K562 (cell line): ENCODE measurements at regions not wholly inside any gene's neighbourhood (a gene's known extent, or its start where the extent isn't known, plus 50 kb on each side); places are given as distances from the start of the nearest gene placed in this dataset.

Source experiments
- ATAC-seq: fragments of 200-7000 bp; cut with Tn5 transposase; 3 replicates; pipeline ENCODE4 v1.9.1; 2020; ENCODE audit warnings: moderate library complexity
- BruUV-seq: library from RNA; stranded (reverse); fragments of 400-500 nt; replicated peaks from 2 replicates; lab custom pipeline; 2021; lab: Mats Ljungman, UMichigan
- CTCF ChIA-PET: fragments of 300-600 bp; formaldehyde crosslinking; extraction: SDS; loops from one replicate; lab custom pipeline; 2021; ENCODE audit warnings: low intra/inter-chr PET ratio; lab: Yijun Ruan, JAX
- POLR2A ChIA-PET: fragments of 300-600, 350-650 bp; sonication (Branson Sonifier 250); formaldehyde crosslinking; extraction: SDS; loops from one replicate; lab custom pipeline; 2021; ENCODE audit warnings: antibody characterized with exemption, inconsistent platforms; lab: Yijun Ruan, JAX
- DNase-seq, 4 experiments: peaks; one replicate each; pipeline versions ENCODE4 v3.0.0 to v3.0.0-alpha.2; 2011 to 2018; ENCODE audit warnings: low spot score in 3 of 4, mixed read lengths in 3 of 4; ENCODE audit errors: extremely low read depth in 1 of 4
- FAIRE-seq: peaks from 2 replicates; lab custom pipeline; 2011; peaks lifted over from hg19 to GRCh38; lab: Jason Lieb, UNC
- H2AFZ ChIP-seq: 2 replicates; pipeline ENCODE4 v1.6.0; 2011; ENCODE audit warnings: low read depth, low read length, control low read depth, inconsistent platforms
- H3K27ac ChIP-seq: fragments of 200-600 bp; 3 replicates; pipeline ENCODE4 v1.8.0; 2011; ENCODE audit warnings: low read depth, mild to moderate bottlenecking, control low read depth, inconsistent platforms, low read length, moderate library complexity, mixed read lengths; ENCODE audit errors: extremely low read depth
- H3K27me3 ChIP-seq, 2 experiments: fragments of 300-600 bp in 1 of 2; 2 replicates in 1 of 2; 3 replicates in 1 of 2; pipeline versions ENCODE4 v1.6.0 to v1.8.0; 2011; ENCODE audit warnings: inconsistent platforms in 2 of 2, low read length in 2 of 2, mild to moderate bottlenecking in 1 of 2, mixed read lengths in 1 of 2, moderate library complexity in 1 of 2; ENCODE audit not compliant: control insufficient read depth in 2 of 2, insufficient read depth in 2 of 2
- H3K36me3 ChIP-seq: fragments of 300-600 bp; 3 replicates; pipeline ENCODE4 v1.8.0; 2011; ENCODE audit warnings: mild to moderate bottlenecking, low read length, inconsistent platforms; ENCODE audit not compliant: control insufficient read depth, insufficient read depth
- H3K4me1 ChIP-seq, 2 experiments: fragments of 200-600 bp in 1 of 2; replicated peaks in 1 of 2; 2 replicates in 1 of 2; 3 replicates in 1 of 2; pipeline versions ENCODE4 v1.5.1 to v1.8.0; 2011; ENCODE audit warnings: inconsistent platforms in 2 of 2, low read length in 2 of 2, mild to moderate bottlenecking in 1 of 2, mixed read lengths in 1 of 2, moderate library complexity in 1 of 2; ENCODE audit not compliant: control insufficient read depth in 2 of 2, insufficient read depth in 2 of 2
- H3K4me2 ChIP-seq: 2 replicates; pipeline ENCODE4 v1.6.1; 2011; ENCODE audit warnings: low read length, control low read depth, inconsistent platforms, mixed read lengths; ENCODE audit not compliant: insufficient read depth
- H3K4me3 ChIP-seq: fragments of 200-600 bp; sonication (generic), shearing (Covaris generic); 2 replicates; pipeline ENCODE4 v1.5.1; 2016; ENCODE audit warnings: control low read depth, inconsistent platforms
- H3K79me2 ChIP-seq: fragments of 200-600 bp; 3 replicates; pipeline ENCODE4 v1.8.0; 2011; ENCODE audit warnings: low read length, inconsistent platforms; ENCODE audit not compliant: control insufficient read depth, insufficient read depth
- H3K9ac ChIP-seq, 2 experiments: 2 replicates each; pipeline versions ENCODE4 v1.6.0 to v1.6.1; 2011; ENCODE audit warnings: low read depth in 2 of 2, low read length in 2 of 2, control low read depth in 1 of 2, inconsistent platforms in 1 of 2, mild to moderate bottlenecking in 1 of 2, mixed read lengths in 1 of 2; ENCODE audit not compliant: insufficient read depth in 1 of 2
- H3K9me1 ChIP-seq: one replicate; pipeline ENCODE4 v1.6.0; 2011; ENCODE audit warnings: inconsistent platforms, mild to moderate bottlenecking, low read length, moderate library complexity; ENCODE audit not compliant: control insufficient read depth, insufficient read depth
- H3K9me3 ChIP-seq: replicated peaks from 2 replicates; pipeline ENCODE4 v1.5.1; 2011; ENCODE audit warnings: low read depth, low read length, inconsistent platforms; ENCODE audit not compliant: control insufficient read depth, insufficient read depth
- H4K20me1 ChIP-seq: replicated peaks from 2 replicates; pipeline ENCODE4 v1.6.1; 2011; ENCODE audit warnings: low read length, inconsistent platforms, mixed read lengths; ENCODE audit not compliant: control insufficient read depth, insufficient read depth
- CBX3 ChIP-seq, 2 experiments: IDR thresholded peaks; 1 replicate in 1 of 2; 2 replicates in 1 of 2; pipeline ENCODE4 v1.6.1; 2012; ENCODE audit warnings: inconsistent platforms in 2 of 2, low read length in 2 of 2, borderline replicate concordance in 1 of 2, control low read depth in 1 of 2
- ETV6 ChIP-seq, 3 experiments: fragments of 150-350 bp in 1 of 3; sonication (generic) in 1 of 3; formaldehyde crosslinking in 1 of 3; IDR thresholded peaks; 2 replicates each; pipeline versions ENCODE4 v1.6.1 to v1.8.0; 2014 to 2022; ENCODE audit warnings: borderline replicate concordance in 2 of 3, low read depth in 2 of 3, antibody characterized with exemption in 1 of 3, low read length in 1 of 3, mild to moderate bottlenecking in 1 of 3, missing genetic modification reagents in 1 of 3
- FOXK1 ChIP-seq: sonication (generic); formaldehyde crosslinking; IDR thresholded peaks from 2 replicates; pipeline ENCODE4 v1.8.0; 2022; ENCODE audit warnings: missing genetic modification reagents, mild to moderate bottlenecking, borderline replicate concordance
- FOXP1 ChIP-seq: sonication (generic); formaldehyde crosslinking; IDR thresholded peaks from 2 replicates; pipeline ENCODE4 v1.8.0; 2022; ENCODE audit warnings: mild to moderate bottlenecking, missing genetic modification reagents
- HDAC6 ChIP-seq: IDR thresholded peaks from 2 replicates; pipeline ENCODE4 v1.6.1; 2012; ENCODE audit warnings: low read depth, mild to moderate bottlenecking, control low read depth, inconsistent platforms, low read length, moderate library complexity
- MYNN ChIP-seq, 2 experiments: sonication (generic); formaldehyde crosslinking in 1 of 2; IDR thresholded peaks; 2 replicates each; pipeline versions ENCODE4 v1.5.0 to v1.6.1; 2016 to 2020; ENCODE audit warnings: antibody characterized with exemption in 1 of 2, missing genetic modification reagents in 1 of 2
- TEAD1 ChIP-seq, 2 experiments: fragments of 450-650 bp in 1 of 2; sonication (generic) in 1 of 2; formaldehyde crosslinking; IDR thresholded peaks; 2 replicates each; pipeline versions ENCODE4 v1.4.0 to v1.8.0; 2020 to 2022; ENCODE audit warnings: mild to moderate bottlenecking in 2 of 2, missing genetic modification reagents in 1 of 2
- WGBS: fragments of 100-300 bp; shearing (Covaris generic); methylation state at CpG from one replicate; pipeline ENCODE4 v1.1.6; 2016; ENCODE audit warnings: low coverage, mixed read lengths; ENCODE audit not compliant: insufficient coverage; ENCODE audit errors: missing lambda C conversion rate; 5-methylcytosine and 5-hydroxymethylcytosine counted together
- in situ Hi-C: fragments of 300-500 bp; cut with MboI; formaldehyde crosslinking; loops from 4 replicates; pipeline ENCODE4 v1.15.0; 2018; ENCODE audit warnings: inconsistent platforms, mixed read lengths
- intact Hi-C: fragments of 100-400 bp; cut with micrococcal nuclease; formaldehyde crosslinking; loops from 2 replicates; pipeline ENCODE4 v1.14.2; 2022

GRCh38 chr2:194100201-194100600 lies 1556.8 kb upstream of the SLC39A10 start:
- in situ Hi-C loops = no loop called here
- FAIRE-seq (no peak), DNase-seq (no peak), ATAC-seq (no peak)
- Histone ChIP-seq H3K27ac (no peak overlapping the region), H3K4me3 (no peak overlapping the region), H4K20me1 (no peaks in the 10 kb centered on the region), H3K4me1 (no peaks in the 10 kb centered on the region), H2AFZ (no peak overlapping the region), H3K4me2 (no peak overlapping the region), H3K79me2 (no peaks in the 10 kb centered on the region), H3K9me1 (no peaks in the 10 kb centered on the region), H3K36me3 (no peaks in the 10 kb centered on the region), H3K9me3 (no peaks in the 10 kb centered on the region), H3K27me3 (no peaks in the 10 kb centered on the region), H3K9ac (no peak overlapping the region)
- intact Hi-C loops = no loop called here
- CTCF ChIA-PET = no interaction called here
- 0% methylated on average over 2 of the region's 2 CpGs for WGBS
- no peak for TF ChIP-seq ETV6 (IDR thresholded peaks at IDR 0.05; ENCODE audit: borderline replicate concordance in 1 of 2, low read depth in 2 of 2, low read length in 1 of 2)
- no peak for TF ChIP-seq ETV6 (CRISPR knock-in tag; IDR thresholded peaks at IDR 0.05; ENCODE audit: borderline replicate concordance)
- no peak for TF ChIP-seq CBX3 (IDR thresholded peaks at IDR 0.05; ENCODE audit: borderline replicate concordance in 1 of 2, low read length in 2 of 2)
- no peak for TF ChIP-seq FOXP1 (CRISPR knock-in tag)
- no peak for TF ChIP-seq FOXK1 (CRISPR knock-in tag)
- no peak for TF ChIP-seq MYNN (IDR thresholded peaks at IDR 0.05)
- TF ChIP-seq MYNN (CRISPR knock-in tag; IDR thresholded peaks at IDR 0.05) = no peak
- no peak for TF ChIP-seq TEAD1 (CRISPR knock-in tag; IDR thresholded peaks at IDR 0.05)
- TF ChIP-seq HDAC6 = no peak
- POLR2A ChIA-PET = no interaction called here
- no TSS peak for BruUV-seq
